NCI-H2107 treated with DMSO at 0.1 percent for 48 hours (cell line): ENCODE measurements at regions not wholly inside any gene's neighbourhood (a gene's known extent, or its start where the extent isn't known, plus 50 kb on each side); places are given as distances from the start of the nearest gene placed in this dataset.
"Not testable (repeated sequence)": the region's sequence is repeated elsewhere in the genome, so short reads cannot be mapped to it uniquely, and the experiment has no call there.

Experiments
- DNase-seq: peaks from one replicate; lab custom pipeline; 2025; ENCODE audit not compliant: unreplicated experiment; lab: John Stamatoyannopoulos, UW

- not testable (repeated sequence) for DNase-seq
These were observed 109.4 kb upstream of the SGIP1 start for GRCh38 chr1:66424530-66424929.

GRCh38 chr1:66426239-66426853, 107.6 kb upstream of the SGIP1 start:
- no peak for DNase-seq

GRCh38 chr1:66430815-66431214, 103.1 kb upstream of the SGIP1 start:
- DNase-seq, result not testable (repeated sequence)

GRCh38 chr1:66431999-66432398, 102.0 kb upstream of the SGIP1 start:
- DNase-seq, result no peak

GRCh38 chr1:66433611-66434010, 100.3 kb upstream of the SGIP1 start:
- no peak for DNase-seq

GRCh38 chr1:66434096-66434495, 99.9 kb upstream of the SGIP1 start:
- DNase-seq, result no peak

GRCh38 chr1:66435541-66435940, 98.4 kb upstream of the SGIP1 start:
- no peak for DNase-seq

- DNase-seq, result peak; percentile 34
These were observed 97.4 kb upstream of the SGIP1 start for GRCh38 chr1:66436378-66437135.

- DNase-seq, result no peak
These were observed 96.9 kb upstream of the SGIP1 start for GRCh38 chr1:66437136-66437401.

GRCh38 chr1:66438062-66438461, 95.9 kb upstream of the SGIP1 start:
- no peak for DNase-seq

- DNase-seq, result no peak
These were observed 95.5 kb upstream of the SGIP1 start for GRCh38 chr1:66438501-66438900.

GRCh38 chr1:66439031-66439740, 94.8 kb upstream of the SGIP1 start:
- no peak for DNase-seq

- DNase-seq, result no peak
These were observed 90.2 kb upstream of the SGIP1 start for GRCh38 chr1:66443793-66444192.

- no peak for DNase-seq
These were observed 89.3 kb upstream of the SGIP1 start for GRCh38 chr1:66444438-66445265.

- no peak for DNase-seq
These were observed 88.3 kb upstream of the SGIP1 start for GRCh38 chr1:66445492-66446181.

- DNase-seq, result peak; percentile 87
These were observed 87.5 kb upstream of the SGIP1 start for GRCh38 chr1:66446261-66447001.

GRCh38 chr1:66450043-66450514, 83.9 kb upstream of the SGIP1 start:
- no peak for DNase-seq

- DNase-seq, result no peak
These were observed 83.1 kb upstream of the SGIP1 start for GRCh38 chr1:66450847-66451246.

GRCh38 chr1:66452162-66452561, 81.8 kb upstream of the SGIP1 start:
- no peak for DNase-seq

GRCh38 chr1:66452982-66453381, 81.0 kb upstream of the SGIP1 start:
- no peak for DNase-seq
